GM12891 (cell line): ENCODE measurements at regions not wholly inside any gene's neighbourhood (a gene's known extent, or its start where the extent isn't known, plus 50 kb on each side); places are given as distances from the start of the nearest gene placed in this dataset.

Experiments
- POLR2A ChIP-seq: IDR thresholded peaks from 2 replicates; pipeline ENCODE4 v1.6.1; 2011; ENCODE audit warnings: low read depth, low read length, control low read depth
- POLR2AphosphoS5 ChIP-seq: IDR thresholded peaks from 2 replicates; pipeline ENCODE4 v1.6.1; 2011; ENCODE audit warnings: low read depth, low read length, control low read depth
- TAF1 ChIP-seq: IDR thresholded peaks from 2 replicates; pipeline ENCODE4 v1.6.1; 2011; ENCODE audit warnings: low read depth, low read length, control low read depth

GRCh38 chr13:80921971-80922370, 581.0 kb upstream of the SPRY2 start:
- TF ChIP-seq POLR2AphosphoS5: no peak
- no peak for TF ChIP-seq POLR2A
- no peak for TF ChIP-seq TAF1
